H9 (cell line): ENCODE measurements at regions not wholly inside any gene's neighbourhood (a gene's known extent, or its start where the extent isn't known, plus 50 kb on each side); places are given as distances from the start of the nearest gene placed in this dataset.

ENCODE experiments used
- DNase-seq: peaks from one replicate; pipeline ENCODE4 v3.0.0-alpha.2; 2017
- H2AFZ ChIP-seq: one replicate; pipeline ENCODE4 v1.6.1; 2013; ENCODE audit warnings: mild to moderate bottlenecking, low read length, control low read depth, moderate library complexity
- H2AK5ac ChIP-seq: 2 replicates; pipeline ENCODE4 v1.6.1; 2013; ENCODE audit warnings: low read length, control low read depth, mixed read lengths; ENCODE audit not compliant: insufficient read length
- H2BK120ac ChIP-seq: one replicate; pipeline ENCODE4 v1.6.1; 2013; ENCODE audit warnings: low read depth, mild to moderate bottlenecking, low read length, control low read depth, inconsistent platforms; ENCODE audit not compliant: poor library complexity, severe bottlenecking
- H2BK12ac ChIP-seq: 2 replicates; pipeline ENCODE4 v1.6.1; 2013; ENCODE audit warnings: low read length, control low read depth, mixed read lengths, low read depth; ENCODE audit not compliant: insufficient read length
- H2BK15ac ChIP-seq: 2 replicates; pipeline ENCODE4 v1.6.1; 2013; ENCODE audit warnings: low read depth, low read length, control low read depth
- H2BK20ac ChIP-seq: one replicate; pipeline ENCODE4 v1.6.1; 2013; ENCODE audit warnings: low read depth, mild to moderate bottlenecking, low read length, control low read depth, inconsistent platforms; ENCODE audit not compliant: poor library complexity, severe bottlenecking
- H2BK5ac ChIP-seq: 2 replicates; pipeline ENCODE4 v1.6.1; 2013; ENCODE audit warnings: low read length, control low read depth, mixed read lengths; ENCODE audit not compliant: insufficient read length
- H3K14ac ChIP-seq: 2 replicates; pipeline ENCODE4 v1.6.1; 2013; ENCODE audit warnings: low read length, control low read depth; ENCODE audit not compliant: insufficient read depth
- H3K18ac ChIP-seq: 2 replicates; pipeline ENCODE4 v1.6.1; 2013; ENCODE audit warnings: low read depth, mild to moderate bottlenecking, mixed read lengths, low read length, control low read depth; ENCODE audit not compliant: insufficient read length
- H3K23ac ChIP-seq: 2 replicates; pipeline ENCODE4 v1.6.1; 2013; ENCODE audit warnings: low read length, control low read depth, mixed read lengths, low read depth; ENCODE audit not compliant: insufficient read length
- H3K23me2 ChIP-seq: 2 replicates; pipeline ENCODE4 v1.6.1; 2013; ENCODE audit warnings: low read depth, mild to moderate bottlenecking, mixed read lengths, low read length, control low read depth; ENCODE audit not compliant: insufficient read length, poor library complexity, severe bottlenecking
- H3K27ac ChIP-seq: 2 replicates; pipeline ENCODE4 v1.5.1; 2013; ENCODE audit warnings: low read length, control low read depth, mixed read lengths, low read depth; ENCODE audit not compliant: insufficient read length
- H3K27me3 ChIP-seq: 2 replicates; pipeline ENCODE4 v1.6.1; 2013; ENCODE audit warnings: low read length, control low read depth, inconsistent platforms; ENCODE audit not compliant: insufficient read depth
- H3K4ac ChIP-seq: 2 replicates; pipeline ENCODE4 v1.6.1; 2013; ENCODE audit warnings: low read depth, mild to moderate bottlenecking, control low read depth, inconsistent platforms, low read length, moderate library complexity
- H3K4me1 ChIP-seq: 2 replicates; pipeline ENCODE4 v1.6.1; 2013; ENCODE audit warnings: low read length, control low read depth, inconsistent platforms; ENCODE audit not compliant: insufficient read depth
- H3K4me2 ChIP-seq: 2 replicates; pipeline ENCODE4 v1.6.1; 2013; ENCODE audit warnings: low read length, control low read depth, mixed read lengths; ENCODE audit not compliant: insufficient read length, insufficient read depth
- H3K56ac ChIP-seq: 2 replicates; pipeline ENCODE4 v1.6.1; 2013; ENCODE audit warnings: low read depth, mild to moderate bottlenecking, mixed read lengths, low read length, control low read depth; ENCODE audit not compliant: insufficient read length
- H3K79me1 ChIP-seq: 2 replicates; pipeline ENCODE4 v1.6.1; 2013; ENCODE audit warnings: low read depth, mild to moderate bottlenecking, moderate library complexity, low read length, control low read depth, inconsistent platforms; ENCODE audit not compliant: insufficient read depth, poor library complexity, severe bottlenecking
- H3K79me2 ChIP-seq: 2 replicates; pipeline ENCODE4 v1.6.1; 2013; ENCODE audit warnings: low read length, control low read depth, inconsistent platforms; ENCODE audit not compliant: insufficient read depth
- H3K9ac ChIP-seq: 2 replicates; pipeline ENCODE4 v1.6.1; 2013; ENCODE audit warnings: low read length, control low read depth, mixed read lengths; ENCODE audit not compliant: insufficient read length; ENCODE audit errors: extremely low read depth
- H3K9me3 ChIP-seq: one replicate; pipeline ENCODE4 v1.6.1; 2013; ENCODE audit warnings: low read depth, low read length, inconsistent platforms; ENCODE audit not compliant: control insufficient read depth
- H3T11ph ChIP-seq: one replicate; pipeline ENCODE4 v1.6.1; 2013; ENCODE audit warnings: mild to moderate bottlenecking, low read length, control low read depth, inconsistent platforms
- H4K20me1 ChIP-seq: one replicate; pipeline ENCODE4 v1.6.1; 2013; ENCODE audit not compliant: control insufficient read depth, insufficient read length, insufficient read depth
- H4K5ac ChIP-seq: 2 replicates; pipeline ENCODE4 v1.6.1; 2013; ENCODE audit warnings: low read depth, mild to moderate bottlenecking, mixed read lengths, low read length, control low read depth; ENCODE audit not compliant: insufficient read length
- H4K8ac ChIP-seq: replicated peaks from 2 replicates; pipeline ENCODE4 v1.6.1; 2013; ENCODE audit warnings: low read length, control low read depth, mixed read lengths, low read depth; ENCODE audit not compliant: insufficient read length
- H4K91ac ChIP-seq: 2 replicates; pipeline ENCODE4 v1.6.1; 2013; ENCODE audit warnings: low read depth, mild to moderate bottlenecking, moderate library complexity, mixed read lengths, low read length, control low read depth; ENCODE audit not compliant: insufficient read length
- H3K27ac Mint-ChIP-seq, 3 experiments: 2 replicates in 2 of 3; 3 replicates in 1 of 3; pipeline ENCODE4 v1.8.0; 2020 to 2021; ENCODE audit warnings: mixed read lengths in 3 of 3, mild to moderate bottlenecking in 1 of 3, moderate library complexity in 1 of 3
- H3K27me3 Mint-ChIP-seq: 2 replicates; pipeline ENCODE4 v1.8.0; 2021; ENCODE audit warnings: low read depth, mild to moderate bottlenecking, moderate library complexity, mixed read lengths
- H3K36me3 Mint-ChIP-seq, 3 experiments: 2 replicates in 2 of 3; 3 replicates in 1 of 3; pipeline ENCODE4 v1.8.0; 2020 to 2021; ENCODE audit warnings: low read depth in 3 of 3, mixed read lengths in 3 of 3; ENCODE audit not compliant: insufficient read depth in 1 of 3
- H3K4me1 Mint-ChIP-seq, 2 experiments: 2 replicates each; pipeline ENCODE4 v1.8.0; 2020; ENCODE audit warnings: mixed read lengths in 2 of 2
- H3K4me3 Mint-ChIP-seq, 2 experiments: 2 replicates in 1 of 2; 3 replicates in 1 of 2; pipeline ENCODE4 v1.8.0; 2020 to 2021; ENCODE audit warnings: mild to moderate bottlenecking in 2 of 2, mixed read lengths in 2 of 2, moderate library complexity in 1 of 2
- H3K9me3 Mint-ChIP-seq, 2 experiments: 2 replicates in 1 of 2; 3 replicates in 1 of 2; pipeline ENCODE4 v1.8.0; 2020; ENCODE audit warnings: mild to moderate bottlenecking in 2 of 2, mixed read lengths in 2 of 2, moderate library complexity in 1 of 2
- CTCF ChIP-seq: fragments of 200-600 bp; sonication (generic); conservative IDR thresholded peaks from 3 replicates; pipeline ENCODE4 v1.8.0; 2021; ENCODE audit warnings: antibody characterized with exemption, mild to moderate bottlenecking
- WGBS: extraction: QIAGEN DNeasy Blood & Tissue Kit; methylation state at CpG from one replicate; pipeline ENCODE4 v1.1.7; 2013; ENCODE audit warnings: missing lambda C conversion rate, low lambda C conversion rate, mixed read lengths; ENCODE audit not compliant: insufficient read length; ENCODE audit errors: extremely low coverage; 5-methylcytosine and 5-hydroxymethylcytosine counted together

GRCh38 chr14:81729622-81730021 is 196.0 kb upstream of the SEL1L start:
- no peak overlapping the region for H3K9ac ChIP-seq
- Mint-ChIP-seq H3K27ac (no peak overlapping the region), H3K27me3 (no peaks in the 10 kb centered on the region), H3K4me3 (no peak overlapping the region), H3K9me3 (peaks cover 3 to 6% of the 10 kb centered on the region in 2 experiments; a peak in 3 of 5 replicates), H3K36me3 (no peaks in the 10 kb centered on the region), H3K4me1 (no peaks in the 10 kb centered on the region)
- H2BK15ac ChIP-seq: no peak overlapping the region
- H2BK120ac ChIP-seq: no peak overlapping the region
- no peak overlapping the region for H3K14ac ChIP-seq
- H3K4me1 ChIP-seq: no peaks in the 10 kb centered on the region
- no peaks in the 10 kb centered on the region for H3K9me3 ChIP-seq
- H3T11ph ChIP-seq: no peak overlapping the region
- H2BK12ac ChIP-seq: no peak overlapping the region
- no peak overlapping the region for H3K56ac ChIP-seq
- H4K8ac ChIP-seq: no peak overlapping the region
- no peak overlapping the region for H2AK5ac ChIP-seq
- H3K4me2 ChIP-seq: no peak overlapping the region
- no peaks in the 10 kb centered on the region for H4K20me1 ChIP-seq
- no peaks in the 10 kb centered on the region for H3K23me2 ChIP-seq
- H3K4ac ChIP-seq: no peak overlapping the region
- no peaks in the 10 kb centered on the region for H3K79me2 ChIP-seq
- H4K91ac ChIP-seq: no peak overlapping the region
- no peak overlapping the region for H3K18ac ChIP-seq
- no CpG with 5 or more reads among the region's 3 CpGs for WGBS
- no peak overlapping the region for H4K5ac ChIP-seq
- no peak overlapping the region for H2BK20ac ChIP-seq
- no peak for TF ChIP-seq CTCF
- DNase-seq: no peak
- H3K27ac ChIP-seq: no peak overlapping the region
- H3K23ac ChIP-seq: no peak overlapping the region
- no peaks in the 10 kb centered on the region for H3K79me1 ChIP-seq
- H2AFZ ChIP-seq: no peak overlapping the region
- H3K27me3 ChIP-seq: no peaks in the 10 kb centered on the region
- no peak overlapping the region for H2BK5ac ChIP-seq
